Uterus (tissue), 2 donors: ENCODE measurements at regions not wholly inside any gene's neighbourhood (a gene's known extent, or its start where the extent isn't known, plus 50 kb on each side); places are given as distances from the start of the nearest gene placed in this dataset.

Source experiments
- CTCF ChIP-seq, 4 experiments: fragments of 200-600 bp in 2 of 4; fragments of 450-650 bp in 2 of 4; sonication (generic) in 2 of 4; IDR thresholded peaks; one replicate each; pipeline ENCODE4 v1.5.1; 2016 to 2019; ENCODE audit warnings: antibody characterized with exemption in 4 of 4, mild to moderate bottlenecking in 2 of 4, moderate library complexity in 1 of 4
- POLR2A ChIP-seq, 2 donors: fragments of 450-650 bp; IDR thresholded peaks; one replicate each; pipeline ENCODE4 v1.6.1; 2016; ENCODE audit warnings: antibody characterized with exemption in 2 of 2, mild to moderate bottlenecking in 1 of 2, moderate library complexity in 1 of 2

GRCh38 chr10:36051500-36051991 lies 409.4 kb upstream of the FZD8 start:
- TF ChIP-seq CTCF (IDR thresholded peaks at IDR 0.05) (no peak), POLR2A (IDR thresholded peaks at IDR 0.05) (no peak)
